ENCODE measurements at regions not wholly inside any gene's neighbourhood (a gene's known extent, or its start where the extent isn't known, plus 50 kb on each side); places are given as distances from the start of the nearest gene placed in this dataset.

DNA sequence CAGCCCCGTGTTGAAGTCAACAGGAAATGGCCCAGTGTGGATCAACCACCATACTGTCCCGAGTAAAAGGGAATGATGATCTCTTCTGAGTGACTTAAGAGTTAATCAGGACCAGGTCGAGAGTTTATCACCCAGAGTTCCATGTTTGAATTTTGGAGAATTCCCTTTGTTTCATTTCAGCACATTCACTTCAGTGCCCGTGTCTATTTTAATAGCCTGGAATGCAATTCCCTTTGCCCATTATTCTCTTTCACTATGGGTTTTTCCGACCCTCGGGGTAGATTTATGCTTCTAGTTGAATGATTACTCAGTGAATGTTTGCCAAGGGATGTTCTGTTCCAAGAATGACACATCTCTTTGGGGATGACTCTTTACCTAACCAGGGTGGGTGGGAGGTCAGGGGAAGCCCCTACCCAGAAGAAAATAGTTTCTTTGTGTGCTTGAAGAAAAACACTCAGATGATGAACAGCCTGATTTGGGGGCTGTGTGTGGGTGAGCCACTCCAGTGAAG, 594.9 kb downstream of the INHBA start:
- H3K36me3 Mint-ChIP-seq (ENCODE audit: low read depth), result no peaks in the 10 kb centered on the region
- TF ChIP-seq REST (IDR thresholded peaks at IDR 0.05; ENCODE audit: unreplicated experiment) (no peak), STAT1 (IDR thresholded peaks at IDR 0.05; ENCODE audit: unreplicated experiment) (no peak), CREB1 (CRISPR knock-in tag; IDR thresholded peaks at IDR 0.05; ENCODE audit: low read depth) (no peak), ZNF462 (CRISPR knock-in tag; IDR thresholded peaks at IDR 0.05) (no peak), ZNF114 (CRISPR knock-in tag; IDR thresholded peaks at IDR 0.05) (no peak)
- TF ChIP-seq, protein P1, sequence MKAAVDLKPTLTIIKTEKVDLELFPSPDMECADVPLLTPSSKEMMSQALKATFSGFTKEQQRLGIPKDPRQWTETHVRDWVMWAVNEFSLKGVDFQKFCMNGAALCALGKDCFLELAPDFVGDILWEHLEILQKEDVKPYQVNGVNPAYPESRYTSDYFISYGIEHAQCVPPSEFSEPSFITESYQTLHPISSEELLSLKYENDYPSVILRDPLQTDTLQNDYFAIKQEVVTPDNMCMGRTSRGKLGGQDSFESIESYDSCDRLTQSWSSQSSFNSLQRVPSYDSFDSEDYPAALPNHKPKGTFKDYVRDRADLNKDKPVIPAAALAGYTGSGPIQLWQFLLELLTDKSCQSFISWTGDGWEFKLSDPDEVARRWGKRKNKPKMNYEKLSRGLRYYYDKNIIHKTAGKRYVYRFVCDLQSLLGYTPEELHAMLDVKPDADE (IDR thresholded peaks at IDR 0.05), result no peak
- Histone ChIP-seq H3K36me3 (ENCODE audit: insufficient read depth) (no peaks in the 10 kb centered on the region), H4K20me1 (replicated peaks; ENCODE audit: insufficient read depth) (no peaks in the 10 kb centered on the region), H3K27me3 (ENCODE audit: insufficient read depth) (no peaks in the 10 kb centered on the region), H3K4me3 (no peak overlapping the region), H3K9me2 (ENCODE audit: insufficient read depth) (no peaks in the 10 kb centered on the region; the same call in none of the 2 replicates), H3K4me1 (ENCODE audit: insufficient read depth) (peaks cover 2% of the 10 kb centered on the region; the same call in 1 of the 2 replicates), H3K4me2 (no peak overlapping the region), H2AFZ (no peak overlapping the region), H3K79me2 (replicated peaks; ENCODE audit: insufficient read depth) (no peaks in the 10 kb centered on the region), H3K27ac (ENCODE audit: low read depth) (no peak overlapping the region), H3F3A (replicated peaks; ENCODE audit: low read depth) (no peaks in the 10 kb centered on the region)
- no peak overlapping the region for H3K27ac Mint-ChIP-seq
- H3K4me3 Mint-ChIP-seq, result no peak overlapping the region
- no peaks in the 10 kb centered on the region for H3K27me3 Mint-ChIP-seq (ENCODE audit: insufficient read depth, low read depth, poor library complexity)
- H3K9me3 Mint-ChIP-seq, result no peaks in the 10 kb centered on the region; the same call in 2 of the 3 replicates
- ATAC-seq (no peak), DNase-seq (ENCODE audit: low spot score) (no peak)
- H3K4me1 Mint-ChIP-seq, result peaks cover 6% of the 10 kb centered on the region

All from GM23338 (cell line).